ENCODE measurements at regions not wholly inside any gene's neighbourhood (a gene's known extent, or its start where the extent isn't known, plus 50 kb on each side); places are given as distances from the start of the nearest gene placed in this dataset.
A peak's percentile ranks its signal among the peaks of the same experiment; 100 is the strongest.

GRCh38 chr2:137729305-137729704 is 235.0 kb upstream of the HNMT start:
- intact Hi-C loops (cut with DNase I, micrococcal nuclease) = no loop called here
- H3K4me1 ChIP-seq (ENCODE audit: low read depth) = no peaks in the 10 kb centered on the region
- no peak for ATAC-seq
- no peaks in the 10 kb centered on the region for H3K36me3 ChIP-seq (ENCODE audit: low read depth)
- no peak overlapping the region for H3K4me3 ChIP-seq
- peaks cover 3% of the 10 kb centered on the region for H3K9me3 ChIP-seq
- no peak for DNase-seq
- TF ChIP-seq, protein P1, sequence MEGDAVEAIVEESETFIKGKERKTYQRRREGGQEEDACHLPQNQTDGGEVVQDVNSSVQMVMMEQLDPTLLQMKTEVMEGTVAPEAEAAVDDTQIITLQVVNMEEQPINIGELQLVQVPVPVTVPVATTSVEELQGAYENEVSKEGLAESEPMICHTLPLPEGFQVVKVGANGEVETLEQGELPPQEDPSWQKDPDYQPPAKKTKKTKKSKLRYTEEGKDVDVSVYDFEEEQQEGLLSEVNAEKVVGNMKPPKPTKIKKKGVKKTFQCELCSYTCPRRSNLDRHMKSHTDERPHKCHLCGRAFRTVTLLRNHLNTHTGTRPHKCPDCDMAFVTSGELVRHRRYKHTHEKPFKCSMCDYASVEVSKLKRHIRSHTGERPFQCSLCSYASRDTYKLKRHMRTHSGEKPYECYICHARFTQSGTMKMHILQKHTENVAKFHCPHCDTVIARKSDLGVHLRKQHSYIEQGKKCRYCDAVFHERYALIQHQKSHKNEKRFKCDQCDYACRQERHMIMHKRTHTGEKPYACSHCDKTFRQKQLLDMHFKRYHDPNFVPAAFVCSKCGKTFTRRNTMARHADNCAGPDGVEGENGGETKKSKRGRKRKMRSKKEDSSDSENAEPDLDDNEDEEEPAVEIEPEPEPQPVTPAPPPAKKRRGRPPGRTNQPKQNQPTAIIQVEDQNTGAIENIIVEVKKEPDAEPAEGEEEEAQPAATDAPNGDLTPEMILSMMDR (IDR thresholded peaks at IDR 0.05) = no peak

GRCh38 chr2:137737559-137737958 is 226.7 kb upstream of the HNMT start:
- H3K36me3 ChIP-seq (ENCODE audit: low read depth) = no peaks in the 10 kb centered on the region
- H3K4me1 ChIP-seq (ENCODE audit: low read depth) = no peaks in the 10 kb centered on the region
- no peaks in the 10 kb centered on the region for H3K9me3 ChIP-seq
- TF ChIP-seq, protein P1 (IDR thresholded peaks at IDR 0.05) = no peak
- intact Hi-C loops (cut with DNase I, micrococcal nuclease) = no loop called here
- DNase-seq = no peak
- H3K4me3 ChIP-seq = no peak overlapping the region
- no peak for ATAC-seq

- peak; percentile 52 for ATAC-seq
- H3K4me1 ChIP-seq (ENCODE audit: low read depth) = no peaks in the 10 kb centered on the region
- intact Hi-C loops (cut with DNase I, micrococcal nuclease) = no loop called here
- no peaks in the 10 kb centered on the region for H3K36me3 ChIP-seq (ENCODE audit: low read depth)
- DNase-seq = no peak
- no peak overlapping the region for H3K4me3 ChIP-seq
- H3K9me3 ChIP-seq = no peaks in the 10 kb centered on the region
- TF ChIP-seq, protein P1 (IDR thresholded peaks at IDR 0.05) = no peak
Observed at GRCh38 chr2:137741784-137742362, 222.4 kb upstream of the HNMT start.

DNA sequence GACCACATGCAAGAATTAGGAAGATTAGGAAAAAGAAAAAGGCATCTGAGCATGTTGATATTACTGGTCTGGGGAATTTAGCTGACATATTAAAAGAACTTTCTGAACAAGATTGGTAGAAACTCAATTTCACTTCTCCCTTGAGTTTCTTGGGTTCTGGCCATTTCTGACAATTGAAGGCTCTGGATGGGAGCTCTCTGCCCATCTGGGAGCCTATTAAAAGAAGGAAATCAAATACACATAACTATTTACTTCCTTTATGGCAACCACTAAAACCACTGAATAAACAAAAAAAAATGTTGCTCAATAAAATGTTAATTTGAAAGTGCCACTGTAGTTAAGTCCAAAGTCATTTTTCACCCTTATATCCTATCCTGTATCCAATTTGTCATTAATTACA is 216.8 kb upstream of the HNMT start:
- H3K36me3 ChIP-seq (ENCODE audit: low read depth) = no peaks in the 10 kb centered on the region
- intact Hi-C loops (cut with DNase I, micrococcal nuclease) = no loop called here
- H3K9me3 ChIP-seq = no peaks in the 10 kb centered on the region
- TF ChIP-seq, protein P1 (IDR thresholded peaks at IDR 0.05) = no peak
- H3K4me1 ChIP-seq (ENCODE audit: low read depth) = no peaks in the 10 kb centered on the region
- ATAC-seq = no peak
- no peak overlapping the region for H3K4me3 ChIP-seq
- no peak for DNase-seq

GRCh38 chr2:137748533-137748932 is 215.7 kb upstream of the HNMT start:
- no peaks in the 10 kb centered on the region for H3K9me3 ChIP-seq
- no peaks in the 10 kb centered on the region for H3K4me1 ChIP-seq (ENCODE audit: low read depth)
- intact Hi-C loops (cut with DNase I, micrococcal nuclease) = no loop called here
- ATAC-seq = peak; percentile 60
- H3K4me3 ChIP-seq = no peak overlapping the region
- DNase-seq = peak in 1 of 3 donors; percentile 4
- H3K36me3 ChIP-seq (ENCODE audit: low read depth) = no peaks in the 10 kb centered on the region
- TF ChIP-seq, protein P1 (IDR thresholded peaks at IDR 0.05) = no peak

DNA sequence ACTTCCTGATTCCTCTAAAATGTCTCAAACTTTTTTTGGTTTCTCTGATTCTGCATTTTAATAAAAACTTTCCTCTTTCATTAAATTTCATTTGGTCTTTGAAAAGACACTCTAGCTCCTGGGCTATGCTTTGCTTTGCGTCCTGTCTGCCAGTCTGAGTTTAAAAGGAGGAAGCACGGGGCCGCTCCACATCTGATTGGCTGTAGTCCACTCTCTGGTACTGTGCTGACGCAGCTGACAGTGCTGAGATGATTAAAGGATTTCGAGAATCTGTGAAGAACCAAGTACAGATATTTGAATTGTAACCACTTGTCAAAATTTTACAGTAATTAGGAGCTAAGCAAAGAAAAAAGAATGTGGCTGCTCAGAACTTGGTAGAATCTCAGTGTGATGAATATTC is 199.6 kb upstream of the HNMT start:
- TF ChIP-seq, protein P1 (IDR thresholded peaks at IDR 0.05) = no peak
- ATAC-seq = no peak
- intact Hi-C loops (cut with DNase I, micrococcal nuclease) = no loop called here

More for the DNA sequence above, 199.6 kb upstream of the HNMT start:
- H3K9me3 ChIP-seq = no peaks in the 10 kb centered on the region
- H3K36me3 ChIP-seq (ENCODE audit: low read depth) = no peaks in the 10 kb centered on the region
- DNase-seq = no peak
- H3K4me3 ChIP-seq = no peak overlapping the region
- no peaks in the 10 kb centered on the region for H3K4me1 ChIP-seq (ENCODE audit: low read depth)

Measured in mucosa of descending colon (tissue), 3 donors.